SK-N-SH (cell line): ENCODE measurements at regions not wholly inside any gene's neighbourhood (a gene's known extent, or its start where the extent isn't known, plus 50 kb on each side); places are given as distances from the start of the nearest gene placed in this dataset.

Experiments
- CTCF ChIA-PET: fragments of 300-600, 350-600 bp; formaldehyde crosslinking; extraction: SDS; loops from one replicate; lab custom pipeline; 2021; lab: Yijun Ruan, JAX
- POLR2A ChIA-PET: fragments of 350-600 bp; sonication (Branson Sonifier 250); formaldehyde crosslinking; extraction: SDS; loops from one replicate; lab custom pipeline; 2020; ENCODE audit warnings: antibody characterized with exemption, inconsistent platforms; lab: Yijun Ruan, JAX
- DNase-seq: peaks from one replicate; pipeline ENCODE4 v3.0.0; 2012
- H2AFZ ChIP-seq: fragments of 200-600 bp; sonication (generic); 2 replicates; pipeline ENCODE4 v1.8.1; 2016; ENCODE audit warnings: antibody characterized with exemption, mild to moderate bottlenecking, low read depth
- H3F3A ChIP-seq: fragments of 200-600 bp; sonication (generic); replicated peaks from 2 replicates; pipeline ENCODE3; 2016; ENCODE audit warnings: antibody characterized with exemption, mild to moderate bottlenecking; ENCODE audit not compliant: insufficient read depth
- H3K27ac ChIP-seq, 2 experiments: fragments of 200-500 bp in 1 of 2; fragments of 200-600 bp in 1 of 2; sonication (Bioruptor generic) in 1 of 2; sonication (generic), shearing (Covaris generic) in 1 of 2; 2 replicates each; pipeline versions ENCODE4 v1.5.1 to v1.6.1; 2014 to 2016; ENCODE audit warnings: low read depth in 2 of 2, inconsistent platforms in 1 of 2, low read length in 1 of 2, mild to moderate bottlenecking in 1 of 2, mixed read lengths in 1 of 2
- H3K27me3 ChIP-seq: fragments of 200-600 bp; sonication (generic), shearing (Covaris generic); 2 replicates; pipeline ENCODE4 v1.6.1; 2016; ENCODE audit warnings: mixed run types; ENCODE audit not compliant: insufficient read depth
- H3K36me3 ChIP-seq, 2 experiments: fragments of 200-500 bp in 1 of 2; fragments of 200-600 bp in 1 of 2; sonication (Bioruptor generic) in 1 of 2; sonication (generic) in 1 of 2; replicated peaks in 1 of 2; 2 replicates each; pipeline versions ENCODE3 to v1.5.1; 2014 to 2016; ENCODE audit warnings: low read length in 1 of 2, mild to moderate bottlenecking in 1 of 2; ENCODE audit not compliant: insufficient read depth in 2 of 2, control insufficient read depth in 1 of 2
- H3K4me1 ChIP-seq, 2 experiments: fragments of 200-500 bp in 1 of 2; fragments of 200-600 bp in 1 of 2; sonication (Bioruptor generic) in 1 of 2; sonication (generic), shearing (Covaris generic) in 1 of 2; 2 replicates each; pipeline versions ENCODE4 v1.5.1 to v1.6.1; 2014 to 2016; ENCODE audit warnings: low read depth in 1 of 2, low read length in 1 of 2, mixed run types in 1 of 2; ENCODE audit not compliant: insufficient read depth in 2 of 2, control insufficient read depth in 1 of 2
- H3K4me2 ChIP-seq: fragments of 200-600 bp; sonication (generic), shearing (Covaris generic); 2 replicates; pipeline ENCODE4 v1.6.1; 2017; ENCODE audit warnings: mixed run types
- H3K4me3 ChIP-seq, 2 experiments: fragments of 200-500 bp in 1 of 2; fragments of 200-600 bp in 1 of 2; sonication (Bioruptor generic) in 1 of 2; sonication (generic), shearing (Covaris generic) in 1 of 2; 2 replicates each; pipeline versions ENCODE4 v1.5.1 to v1.8.1; 2014 to 2016; ENCODE audit warnings: low read depth in 2 of 2, inconsistent platforms in 1 of 2, low read length in 1 of 2, mild to moderate bottlenecking in 1 of 2, mixed read lengths in 1 of 2, moderate library complexity in 1 of 2
- H3K79me2 ChIP-seq: fragments of 200-600 bp; sonication (generic); 2 replicates; pipeline ENCODE4 v1.8.1; 2017; ENCODE audit warnings: mild to moderate bottlenecking; ENCODE audit not compliant: insufficient read depth
- H3K9ac ChIP-seq: fragments of 200-600 bp; sonication (generic); 2 replicates; pipeline ENCODE4 v1.6.1; 2017; ENCODE audit warnings: mixed run types
- H3K9me2 ChIP-seq: fragments of 200-600 bp; sonication (generic); 2 replicates; pipeline ENCODE4 v1.6.1; 2017; ENCODE audit warnings: mixed run types
- H3K9me3 ChIP-seq: fragments of 200-600 bp; sonication (generic); 2 replicates; pipeline ENCODE4 v1.6.1; 2017; ENCODE audit warnings: mixed run types, mild to moderate bottlenecking, moderate library complexity
- H4K20me1 ChIP-seq: fragments of 200-600 bp; sonication (generic); 2 replicates; pipeline ENCODE4 v1.6.1; 2017; ENCODE audit warnings: mild to moderate bottlenecking, mixed run types; ENCODE audit not compliant: insufficient read depth
- FOSL2 ChIP-seq: IDR thresholded peaks from 2 replicates; pipeline ENCODE4 v1.4.0; 2012; ENCODE audit warnings: low read depth, mild to moderate bottlenecking, moderate library complexity, borderline replicate concordance
- FOXJ3 ChIP-seq: sonication (generic); formaldehyde crosslinking; IDR thresholded peaks from 2 replicates; pipeline ENCODE4 v1.5.1; 2020; ENCODE audit warnings: mild to moderate bottlenecking, missing genetic modification reagents
- GABPA ChIP-seq: IDR thresholded peaks from 2 replicates; pipeline ENCODE4 v1.4.0; 2012; ENCODE audit warnings: low read depth, mild to moderate bottlenecking
- GATA2 ChIP-seq: sonication (generic); formaldehyde crosslinking; IDR thresholded peaks from 2 replicates; pipeline ENCODE4 v1.5.0; 2020; ENCODE audit warnings: mild to moderate bottlenecking, missing genetic modification reagents
- JUND ChIP-seq: IDR thresholded peaks from 2 replicates; pipeline ENCODE4 v1.4.0; 2012
- PBX3 ChIP-seq: IDR thresholded peaks from 2 replicates; pipeline ENCODE4; 2012
- POLR2AphosphoS5 ChIP-seq: IDR thresholded peaks from 2 replicates; pipeline ENCODE4 v1.6.1; 2012; ENCODE audit warnings: low read depth, low read length
- RAD21 ChIP-seq: IDR thresholded peaks from 2 replicates; pipeline ENCODE4 v1.6.1; 2012; ENCODE audit warnings: mild to moderate bottlenecking, low read length
- REST ChIP-seq: IDR thresholded peaks from 2 replicates; pipeline ENCODE4 v1.6.1; 2012; ENCODE audit warnings: mild to moderate bottlenecking, low read depth, low read length, moderate library complexity
- RXRA ChIP-seq: IDR thresholded peaks from 2 replicates; pipeline ENCODE4 v1.4.0; 2012; ENCODE audit warnings: low read depth, mild to moderate bottlenecking, borderline replicate concordance
- SIN3A ChIP-seq: IDR thresholded peaks from 2 replicates; pipeline ENCODE4 v1.6.1; 2012; ENCODE audit warnings: low read depth, mild to moderate bottlenecking, low read length, moderate library complexity, borderline replicate concordance
- SMC3 ChIP-seq: IDR thresholded peaks from 2 replicates; pipeline ENCODE4 v1.6.1; 2012; ENCODE audit warnings: low read depth, low read length, improper control_type of control experiment
- TCF12 ChIP-seq: IDR thresholded peaks from 2 replicates; pipeline ENCODE4 v1.4.0; 2012
- TEAD4 ChIP-seq: IDR thresholded peaks from 2 replicates; pipeline ENCODE4 v1.4.0; 2012; ENCODE audit warnings: mild to moderate bottlenecking, borderline replicate concordance; ENCODE audit not compliant: insufficient read depth
- USF2 ChIP-seq: fragments of 150-350 bp; IDR thresholded peaks from 2 replicates; pipeline ENCODE4 v1.6.1; 2017; ENCODE audit warnings: antibody characterized with exemption, low read length, low read depth, borderline replicate concordance
- WGBS: methylation state at CpG from one replicate; pipeline ENCODE4 v1.1.6; 2017; ENCODE audit warnings: low lambda C conversion rate; 5-methylcytosine and 5-hydroxymethylcytosine counted together
- TF ChIP-seq, protein P1 (sequence below): IDR thresholded peaks from 2 replicates; pipeline ENCODE4 v1.4.0; 2012; ENCODE audit warnings: low read depth
- TF ChIP-seq, protein P2 (sequence below): fragments of 150-350 bp; IDR thresholded peaks from 2 replicates; pipeline ENCODE4 v1.6.1; 2016; ENCODE audit warnings: mild to moderate bottlenecking, low read depth, low read length

DNA sequence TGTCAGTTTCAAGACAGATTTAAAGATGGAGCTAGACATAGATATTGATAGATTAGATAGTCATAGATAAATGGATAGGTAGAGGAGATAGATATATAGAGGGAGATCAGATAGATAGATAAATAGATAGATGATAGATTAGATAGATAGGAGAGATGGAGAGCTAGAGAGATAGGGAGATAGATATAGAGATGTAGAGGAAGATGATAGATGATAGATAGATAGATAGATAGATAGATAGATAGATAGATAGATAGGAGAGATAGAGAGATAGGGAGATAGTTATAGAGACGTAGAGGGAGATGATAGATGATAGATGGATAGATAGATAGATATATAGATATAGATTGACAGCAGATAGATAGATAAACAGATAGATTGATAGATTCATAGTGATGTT is 1038.8 kb upstream of the AUTS2 start (continued):
- TF ChIP-seq REST, result no peak
- TF ChIP-seq GABPA, result no peak
- no peak for TF ChIP-seq FOSL2

- Histone ChIP-seq H3K27ac (no peak overlapping the region), H3K4me1 (no peaks in the 10 kb centered on the region; a peak in 1 of 4 replicates), H3K9me2 (no peaks in the 10 kb centered on the region), H3F3A (no peaks in the 10 kb centered on the region), H3K4me2 (no peak overlapping the region)
- TF ChIP-seq, protein P1, sequence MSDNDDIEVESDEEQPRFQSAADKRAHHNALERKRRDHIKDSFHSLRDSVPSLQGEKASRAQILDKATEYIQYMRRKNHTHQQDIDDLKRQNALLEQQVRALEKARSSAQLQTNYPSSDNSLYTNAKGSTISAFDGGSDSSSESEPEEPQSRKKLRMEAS, result no peak
- TF ChIP-seq GATA2 (CRISPR knock-in tag), result peak; percentile 18; the same call in 1 of the 2 replicates
- TF ChIP-seq, all 33 proteins: peak for 1
- POLR2A ChIA-PET, result interaction anchor here (0.7 kb wide), 1 partner anchor 298 kb away, joined by 6 read pairs; no protein-coding TSS in a partner anchor
- CTCF ChIA-PET, result interaction anchor here (0.8 to 1.2 kb wide), 2 partner anchors 9 to 385 kb away, joined by 3 to 4 read pairs; no protein-coding TSS in a partner anchor
- Histone ChIP-seq H3K4me3 (no peak overlapping the region), H3K9me3 (no peaks in the 10 kb centered on the region), H3K36me3 (no peaks in the 10 kb centered on the region), H2AFZ (no peak overlapping the region), H4K20me1 (no peaks in the 10 kb centered on the region), H3K9ac (no peak overlapping the region), H3K27me3 (no peaks in the 10 kb centered on the region), H3K79me2 (no peaks in the 10 kb centered on the region)
- WGBS, result 45% methylated on average over 6 of the region's 6 CpGs
- DNase-seq, result no peak
Measured at GRCh38 chr7:68562323-68562899, 1035.9 kb upstream of the AUTS2 start.

DNA sequence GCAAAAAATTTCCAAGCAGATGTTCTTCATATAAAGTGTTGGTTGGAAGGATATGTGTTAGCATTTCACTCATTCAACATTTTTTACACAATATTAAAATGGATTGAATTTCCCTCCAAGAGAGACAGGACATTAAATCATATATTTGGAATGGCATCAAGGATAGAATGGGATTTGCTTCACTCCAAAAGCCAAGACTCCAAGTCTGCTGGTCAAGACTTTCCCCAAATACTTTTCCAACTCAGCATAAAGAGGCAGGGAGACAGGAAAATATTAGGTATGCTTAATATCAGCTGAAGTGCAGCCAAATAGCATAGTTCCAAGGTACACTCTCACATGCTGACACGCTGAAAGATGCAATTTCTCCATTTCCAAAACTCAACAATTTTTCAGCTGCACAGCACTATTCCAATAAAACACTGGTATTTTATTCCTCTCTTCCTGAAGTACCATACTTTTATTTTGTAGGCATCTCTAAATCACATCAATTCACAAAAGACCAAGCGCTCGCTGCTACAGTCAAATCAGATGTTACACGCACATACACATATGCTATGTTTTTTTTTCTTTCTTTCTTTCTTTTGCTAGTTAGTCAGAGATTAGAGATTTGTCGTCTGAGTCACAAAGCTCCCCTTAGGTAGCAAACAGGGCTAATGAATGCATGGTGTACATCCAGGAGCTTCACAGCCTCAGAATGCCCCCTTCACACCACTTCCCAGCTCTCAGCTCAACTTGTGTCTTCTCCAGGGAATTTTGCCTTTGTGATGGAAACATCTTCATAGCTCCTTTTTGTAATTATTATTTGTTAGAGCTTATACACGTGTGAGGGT is 1033.8 kb upstream of the AUTS2 start:
- no peak for DNase-seq
- Histone ChIP-seq H3K27ac (no peak overlapping the region), H2AFZ (no peak overlapping the region), H3K36me3 (no peaks in the 10 kb centered on the region), H3K9me3 (no peaks in the 10 kb centered on the region), H3K27me3 (no peaks in the 10 kb centered on the region), H3K4me2 (no peak overlapping the region), H3K79me2 (no peaks in the 10 kb centered on the region), H3K4me1 (no peaks in the 10 kb centered on the region; a peak in 1 of 4 replicates), H4K20me1 (no peaks in the 10 kb centered on the region), H3K9ac (no peak overlapping the region), H3F3A (no peaks in the 10 kb centered on the region), H3K9me2 (no peaks in the 10 kb centered on the region), H3K4me3 (no peak overlapping the region)
- ChIA-PET POLR2A (no interaction called here), CTCF (interaction anchor here (1.1 kb wide), 1 partner anchor 1075 kb away, joined by 3 read pairs; no protein-coding TSS in a partner anchor)
- WGBS, result 62% methylated on average over 6 of the region's 6 CpGs
- TF ChIP-seq SIN3A, result no peak
- TF ChIP-seq, protein P2, sequence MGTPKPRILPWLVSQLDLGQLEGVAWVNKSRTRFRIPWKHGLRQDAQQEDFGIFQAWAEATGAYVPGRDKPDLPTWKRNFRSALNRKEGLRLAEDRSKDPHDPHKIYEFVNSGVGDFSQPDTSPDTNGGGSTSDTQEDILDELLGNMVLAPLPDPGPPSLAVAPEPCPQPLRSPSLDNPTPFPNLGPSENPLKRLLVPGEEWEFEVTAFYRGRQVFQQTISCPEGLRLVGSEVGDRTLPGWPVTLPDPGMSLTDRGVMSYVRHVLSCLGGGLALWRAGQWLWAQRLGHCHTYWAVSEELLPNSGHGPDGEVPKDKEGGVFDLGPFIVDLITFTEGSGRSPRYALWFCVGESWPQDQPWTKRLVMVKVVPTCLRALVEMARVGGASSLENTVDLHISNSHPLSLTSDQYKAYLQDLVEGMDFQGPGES, result no peak
- no peak for TF ChIP-seq PBX3
- TF ChIP-seq, protein P1, result no peak
- TF ChIP-seq FOXJ3, result no peak
- TF ChIP-seq TEAD4, result no peak
- TF ChIP-seq POLR2AphosphoS5, result no peak
- no peak for TF ChIP-seq SMC3
- TF ChIP-seq JUND, result no peak
- no peak for TF ChIP-seq RXRA
- TF ChIP-seq USF2, result no peak
- TF ChIP-seq RAD21, result no peak
- TF ChIP-seq TCF12, result no peak
